ENCODE measurements at regions not wholly inside any gene's neighbourhood (a gene's known extent, or its start where the extent isn't known, plus 50 kb on each side); places are given as distances from the start of the nearest gene placed in this dataset.

- no peaks in the 10 kb centered on the region for H3K36me3 ChIP-seq
- no peak for DNase-seq (ENCODE audit: low spot score)
- no peak overlapping the region for H3K4me3 ChIP-seq
- no peak overlapping the region for H3K27ac ChIP-seq
- H3K27me3 ChIP-seq (replicated peaks; ENCODE audit: insufficient read depth): no peaks in the 10 kb centered on the region
- no peaks in the 10 kb centered on the region for H3K4me1 ChIP-seq (replicated peaks)
- H3K9me3 ChIP-seq: no peaks in the 10 kb centered on the region
- intact Hi-C loops (cut with DNase I): no loop called here
- TF ChIP-seq POLR2A (IDR thresholded peaks at IDR 0.05) (no peak), POLR2AphosphoS5 (IDR thresholded peaks at IDR 0.05) (no peak), CTCF (IDR thresholded peaks at IDR 0.05) (no peak)
- 74% methylated on average over 2 of the region's 2 CpGs for WGBS
Observed at GRCh38 chr12:127193341-127193740, 1073.6 kb upstream of the TMEM132C start.

GRCh38 chr12:127194176-127194575, 1072.8 kb upstream of the TMEM132C start:
- WGBS: 66% methylated on average over 3 of the region's 3 CpGs
- intact Hi-C loops (cut with DNase I): no loop called here
- no peaks in the 10 kb centered on the region for H3K9me3 ChIP-seq

GRCh38 chr12:127205781-127206555, 1061.0 kb upstream of the TMEM132C start:
- no peak for TF ChIP-seq POLR2AphosphoS5 (IDR thresholded peaks at IDR 0.05)
- TF ChIP-seq POLR2A (IDR thresholded peaks at IDR 0.05): no peak
- TF ChIP-seq CTCF (IDR thresholded peaks at IDR 0.05): no peak
- WGBS: 73% methylated on average over 3 of the region's 3 CpGs
- intact Hi-C loops (cut with DNase I): no loop called here

More at GRCh38 chr12:127194176-127194575, 1072.8 kb upstream of the TMEM132C start:
- no peak for DNase-seq (ENCODE audit: low spot score)
- Histone ChIP-seq H3K36me3 (no peaks in the 10 kb centered on the region), H3K4me1 (replicated peaks) (no peaks in the 10 kb centered on the region), H3K4me3 (no peak overlapping the region), H3K27me3 (replicated peaks; ENCODE audit: insufficient read depth) (no peaks in the 10 kb centered on the region), H3K27ac (no peak overlapping the region)
- TF ChIP-seq POLR2AphosphoS5 (IDR thresholded peaks at IDR 0.05) (no peak), CTCF (IDR thresholded peaks at IDR 0.05) (no peak), POLR2A (IDR thresholded peaks at IDR 0.05) (no peak)

GRCh38 chr12:127209318-127209717, 1057.7 kb upstream of the TMEM132C start:
- intact Hi-C loops (cut with DNase I): no loop called here
- Histone ChIP-seq H3K4me3 (no peak overlapping the region), H3K27me3 (replicated peaks; ENCODE audit: insufficient read depth) (no peaks in the 10 kb centered on the region), H3K27ac (no peak overlapping the region), H3K36me3 (no peaks in the 10 kb centered on the region), H3K9me3 (no peaks in the 10 kb centered on the region), H3K4me1 (replicated peaks) (no peaks in the 10 kb centered on the region)
- WGBS: 96% methylated on average over 2 of the region's 2 CpGs
- no peak for DNase-seq (ENCODE audit: low spot score)
- TF ChIP-seq CTCF (IDR thresholded peaks at IDR 0.05) (no peak), POLR2A (IDR thresholded peaks at IDR 0.05) (no peak), POLR2AphosphoS5 (IDR thresholded peaks at IDR 0.05) (no peak)

More at GRCh38 chr12:127205781-127206555, 1061.0 kb upstream of the TMEM132C start:
- H3K9me3 ChIP-seq: no peaks in the 10 kb centered on the region
- no peak overlapping the region for H3K4me3 ChIP-seq
- no peaks in the 10 kb centered on the region for H3K27me3 ChIP-seq (replicated peaks; ENCODE audit: insufficient read depth)
- no peaks in the 10 kb centered on the region for H3K36me3 ChIP-seq
- no peak for DNase-seq (ENCODE audit: low spot score)
- no peak overlapping the region for H3K27ac ChIP-seq
- H3K4me1 ChIP-seq (replicated peaks): no peaks in the 10 kb centered on the region

GRCh38 chr12:127214186-127214585, 1052.8 kb upstream of the TMEM132C start:
- no peaks in the 10 kb centered on the region for H3K4me1 ChIP-seq (replicated peaks)
- no peaks in the 10 kb centered on the region for H3K36me3 ChIP-seq
- no peak overlapping the region for H3K4me3 ChIP-seq
- intact Hi-C loops (cut with DNase I): no loop called here
- DNase-seq (ENCODE audit: low spot score): no peak
- TF ChIP-seq CTCF (IDR thresholded peaks at IDR 0.05) (no peak), POLR2AphosphoS5 (IDR thresholded peaks at IDR 0.05) (no peak), POLR2A (IDR thresholded peaks at IDR 0.05) (no peak)
- no peak overlapping the region for H3K27ac ChIP-seq
- no peaks in the 10 kb centered on the region for H3K9me3 ChIP-seq
- H3K27me3 ChIP-seq (replicated peaks; ENCODE audit: insufficient read depth): no peaks in the 10 kb centered on the region
- WGBS: 43% methylated on average over 3 of the region's 3 CpGs

Measured in prostate gland (tissue), 2 donors.